ENCODE measurements at regions not wholly inside any gene's neighbourhood (a gene's known extent, or its start where the extent isn't known, plus 50 kb on each side); places are given as distances from the start of the nearest gene placed in this dataset.

- Histone ChIP-seq H3K36me3 (ENCODE audit: control insufficient read depth, insufficient read depth, low read length) (no peaks in the 10 kb centered on the region), H2AFZ (ENCODE audit: low read depth, low read length) (no peak overlapping the region), H4K20me1 (replicated peaks; ENCODE audit: control insufficient read depth, insufficient read depth, low read length) (no peaks in the 10 kb centered on the region), H3K4me1 (replicated peaks in 1 of 2; ENCODE audit: control insufficient read depth in 2 of 2, insufficient read depth in 2 of 2, low read length in 2 of 2) (no peaks in the 10 kb centered on the region), H3K9me3 (replicated peaks; ENCODE audit: control insufficient read depth, insufficient read depth, low read depth, low read length) (no peaks in the 10 kb centered on the region), H3K27me3 (ENCODE audit: control insufficient read depth in 2 of 2, insufficient read depth in 2 of 2, low read length in 2 of 2) (peaks cover 9 to 37% of the 10 kb centered on the region in 2 experiments; a peak in 4 of 5 replicates), H3K27ac (ENCODE audit: extremely low read depth, low read depth, low read length) (no peak overlapping the region), H3K4me3 (no peak overlapping the region), H3K9ac (ENCODE audit: insufficient read depth in 1 of 2, low read depth in 2 of 2, low read length in 2 of 2) (no peak overlapping the region), H3K79me2 (ENCODE audit: control insufficient read depth, insufficient read depth, low read length) (no peaks in the 10 kb centered on the region), H3K9me1 (ENCODE audit: control insufficient read depth, insufficient read depth, low read length) (no peaks in the 10 kb centered on the region), H3K4me2 (ENCODE audit: insufficient read depth, low read length) (no peak overlapping the region)
- TF ChIP-seq BCOR (IDR thresholded peaks at IDR 0.05) (peak; percentile 58; the same call in 1 of the 2 replicates), ZNF184 (CRISPR knock-in tag; IDR thresholded peaks at IDR 0.05) (no peak), ESRRA (IDR thresholded peaks at IDR 0.05; ENCODE audit: borderline replicate concordance, low read depth) (peak; percentile 68; the same call in 1 of the 2 replicates), ZNF507 (tag; conservative IDR thresholded peaks at IDR 0.05) (no peak), RBM25 (IDR thresholded peaks at IDR 0.05; ENCODE audit: low read depth, low read length, severe bottlenecking) (peak; percentile 97), KDM1A (IDR thresholded peaks at IDR 0.05) (0 out of 4 replicates have a peak, but pooled peaks of 1 of the 2 experiments have one; percentile 12)
- intact Hi-C loops (cut with micrococcal nuclease) (no loop called here), in situ Hi-C loops (cut with MboI) (no loop called here)
- ChIA-PET CTCF (ENCODE audit: low intra/inter-chr PET ratio) (no interaction called here), POLR2A (interaction anchor here (1.6 kb wide), 1 partner anchor 9 kb away, joined by 3 read pairs; no protein-coding TSS in a partner anchor)
- no peak for FAIRE-seq
- no peak for ATAC-seq
- DNase-seq (ENCODE audit: extremely low read depth in 1 of 4, low spot score in 3 of 4): no peak
- WGBS (ENCODE audit: insufficient coverage, low coverage, missing lambda C conversion rate): 0% methylated on average over 7 of the region's 7 CpGs
- BruUV-seq (replicated peaks): no TSS peak
Observed at GRCh38 chr9:97758334-97758916, 61.3 kb upstream of the XPA start.
